Mesothelial cell of epicardium (in vitro differentiated cells): ENCODE measurements at regions not wholly inside any gene's neighbourhood (a gene's known extent, or its start where the extent isn't known, plus 50 kb on each side); places are given as distances from the start of the nearest gene placed in this dataset.

Experiments
- DNase-seq, 2 experiments: peaks; one replicate each; pipeline ENCODE4 v3.0.0; 2021; ENCODE audit warnings: low spot score in 2 of 2; ENCODE audit not compliant: unreplicated experiment in 2 of 2
- H3K27ac Mint-ChIP-seq: 2 replicates; pipeline ENCODE4 v1.8.0; 2021; ENCODE audit warnings: mixed read lengths
- H3K27me3 Mint-ChIP-seq: 2 replicates; pipeline ENCODE4 v1.8.0; 2021; ENCODE audit warnings: low read depth, mixed read lengths
- H3K36me3 Mint-ChIP-seq: 2 replicates; pipeline ENCODE4 v1.8.0; 2021; ENCODE audit warnings: mixed read lengths
- H3K4me1 Mint-ChIP-seq: 2 replicates; pipeline ENCODE4 v1.8.0; 2021; ENCODE audit warnings: mixed read lengths
- H3K4me3 Mint-ChIP-seq: 2 replicates; pipeline ENCODE4 v1.8.0; 2021; ENCODE audit warnings: mild to moderate bottlenecking, moderate library complexity, mixed read lengths
- H3K9me3 Mint-ChIP-seq: 2 replicates; pipeline ENCODE4 v1.8.0; 2021; ENCODE audit warnings: mixed read lengths
- CTCF ChIP-seq: fragments of 200-600 bp; sonication (generic); IDR thresholded peaks from one replicate; pipeline ENCODE4 v1.5.0; 2021; ENCODE audit warnings: antibody characterized with exemption; ENCODE audit not compliant: unreplicated experiment

- H3K4me3 Mint-ChIP-seq, result no peak overlapping the region
- H3K27me3 Mint-ChIP-seq, result no peaks in the 10 kb centered on the region
- no peaks in the 10 kb centered on the region for H3K36me3 Mint-ChIP-seq
- H3K4me1 Mint-ChIP-seq, result peaks cover 28% of the 10 kb centered on the region
- no peak for TF ChIP-seq CTCF
- H3K27ac Mint-ChIP-seq, result peak overlapping the region; percentile 52
- no peak for DNase-seq
- peaks cover 4% of the 10 kb centered on the region for H3K9me3 Mint-ChIP-seq
These were observed 239.3 kb downstream of the OGFRL1 start for GRCh38 chr6:71527886-71528285.

- no peak for DNase-seq
- H3K27me3 Mint-ChIP-seq, result no peaks in the 10 kb centered on the region
- H3K9me3 Mint-ChIP-seq, result peaks cover 4% of the 10 kb centered on the region
- peaks cover 28% of the 10 kb centered on the region for H3K4me1 Mint-ChIP-seq
- TF ChIP-seq CTCF, result no peak
- no peak overlapping the region for H3K4me3 Mint-ChIP-seq
- no peaks in the 10 kb centered on the region for H3K36me3 Mint-ChIP-seq
- no peak overlapping the region for H3K27ac Mint-ChIP-seq
These were observed 240.4 kb downstream of the OGFRL1 start for GRCh38 chr6:71529026-71529425.

GRCh38 chr6:71529769-71530168 lies 241.2 kb downstream of the OGFRL1 start:
- H3K27me3 Mint-ChIP-seq, result no peaks in the 10 kb centered on the region
- no peaks in the 10 kb centered on the region for H3K36me3 Mint-ChIP-seq
- no peak for DNase-seq
- H3K4me1 Mint-ChIP-seq, result peaks cover 28% of the 10 kb centered on the region
- H3K4me3 Mint-ChIP-seq, result no peak overlapping the region
- no peak for TF ChIP-seq CTCF
- peaks cover 4% of the 10 kb centered on the region for H3K9me3 Mint-ChIP-seq
- H3K27ac Mint-ChIP-seq, result no peak overlapping the region

GRCh38 chr6:71531006-71531405 lies 242.4 kb downstream of the OGFRL1 start:
- peaks cover 4% of the 10 kb centered on the region for H3K9me3 Mint-ChIP-seq
- no peak overlapping the region for H3K27ac Mint-ChIP-seq
- no peak for DNase-seq
- TF ChIP-seq CTCF, result no peak
- H3K4me3 Mint-ChIP-seq, result no peak overlapping the region
- peaks cover 28% of the 10 kb centered on the region for H3K4me1 Mint-ChIP-seq
- no peaks in the 10 kb centered on the region for H3K27me3 Mint-ChIP-seq
- H3K36me3 Mint-ChIP-seq, result no peaks in the 10 kb centered on the region

GRCh38 chr6:71531841-71532240 lies 243.2 kb downstream of the OGFRL1 start:
- H3K4me1 Mint-ChIP-seq, result peaks cover 28% of the 10 kb centered on the region
- TF ChIP-seq CTCF, result no peak
- no peaks in the 10 kb centered on the region for H3K27me3 Mint-ChIP-seq
- no peaks in the 10 kb centered on the region for H3K36me3 Mint-ChIP-seq
- peaks cover 4% of the 10 kb centered on the region for H3K9me3 Mint-ChIP-seq
- no peak overlapping the region for H3K27ac Mint-ChIP-seq
- no peak for DNase-seq
- no peak overlapping the region for H3K4me3 Mint-ChIP-seq

GRCh38 chr6:71533939-71534379 lies 245.3 kb downstream of the OGFRL1 start:
- Mint-ChIP-seq H3K9me3 (no peaks in the 10 kb centered on the region), H3K4me3 (no peak overlapping the region), H3K36me3 (no peaks in the 10 kb centered on the region), H3K4me1 (peaks cover 16% of the 10 kb centered on the region), H3K27me3 (no peaks in the 10 kb centered on the region), H3K27ac (no peak overlapping the region)
- no peak for DNase-seq
- peak; percentile 81 for TF ChIP-seq CTCF
